ENCODE measurements at regions not wholly inside any gene's neighbourhood (a gene's known extent, or its start where the extent isn't known, plus 50 kb on each side); places are given as distances from the start of the nearest gene placed in this dataset.

DNA sequence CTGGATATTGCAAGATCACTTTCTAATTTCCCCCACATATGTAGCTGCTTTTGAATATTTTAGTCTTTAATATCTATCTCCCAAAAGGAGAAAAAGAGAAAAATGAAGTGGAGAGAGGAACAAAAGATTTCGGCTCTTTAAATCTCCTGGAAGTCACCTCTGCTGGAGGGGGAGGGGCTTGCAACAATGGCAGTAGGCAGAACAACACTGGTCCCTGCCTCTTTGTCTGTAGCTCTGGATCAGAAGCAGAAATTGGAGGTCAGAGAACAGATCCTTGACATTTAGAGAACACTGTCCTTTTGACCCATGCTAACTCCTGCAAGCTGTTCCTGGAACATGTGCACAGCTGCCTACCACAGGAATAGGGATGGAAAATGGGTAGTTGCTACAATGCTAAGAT lies 86.7 kb upstream of the GPR12 start (continued):
- TF ChIP-seq, protein P1, sequence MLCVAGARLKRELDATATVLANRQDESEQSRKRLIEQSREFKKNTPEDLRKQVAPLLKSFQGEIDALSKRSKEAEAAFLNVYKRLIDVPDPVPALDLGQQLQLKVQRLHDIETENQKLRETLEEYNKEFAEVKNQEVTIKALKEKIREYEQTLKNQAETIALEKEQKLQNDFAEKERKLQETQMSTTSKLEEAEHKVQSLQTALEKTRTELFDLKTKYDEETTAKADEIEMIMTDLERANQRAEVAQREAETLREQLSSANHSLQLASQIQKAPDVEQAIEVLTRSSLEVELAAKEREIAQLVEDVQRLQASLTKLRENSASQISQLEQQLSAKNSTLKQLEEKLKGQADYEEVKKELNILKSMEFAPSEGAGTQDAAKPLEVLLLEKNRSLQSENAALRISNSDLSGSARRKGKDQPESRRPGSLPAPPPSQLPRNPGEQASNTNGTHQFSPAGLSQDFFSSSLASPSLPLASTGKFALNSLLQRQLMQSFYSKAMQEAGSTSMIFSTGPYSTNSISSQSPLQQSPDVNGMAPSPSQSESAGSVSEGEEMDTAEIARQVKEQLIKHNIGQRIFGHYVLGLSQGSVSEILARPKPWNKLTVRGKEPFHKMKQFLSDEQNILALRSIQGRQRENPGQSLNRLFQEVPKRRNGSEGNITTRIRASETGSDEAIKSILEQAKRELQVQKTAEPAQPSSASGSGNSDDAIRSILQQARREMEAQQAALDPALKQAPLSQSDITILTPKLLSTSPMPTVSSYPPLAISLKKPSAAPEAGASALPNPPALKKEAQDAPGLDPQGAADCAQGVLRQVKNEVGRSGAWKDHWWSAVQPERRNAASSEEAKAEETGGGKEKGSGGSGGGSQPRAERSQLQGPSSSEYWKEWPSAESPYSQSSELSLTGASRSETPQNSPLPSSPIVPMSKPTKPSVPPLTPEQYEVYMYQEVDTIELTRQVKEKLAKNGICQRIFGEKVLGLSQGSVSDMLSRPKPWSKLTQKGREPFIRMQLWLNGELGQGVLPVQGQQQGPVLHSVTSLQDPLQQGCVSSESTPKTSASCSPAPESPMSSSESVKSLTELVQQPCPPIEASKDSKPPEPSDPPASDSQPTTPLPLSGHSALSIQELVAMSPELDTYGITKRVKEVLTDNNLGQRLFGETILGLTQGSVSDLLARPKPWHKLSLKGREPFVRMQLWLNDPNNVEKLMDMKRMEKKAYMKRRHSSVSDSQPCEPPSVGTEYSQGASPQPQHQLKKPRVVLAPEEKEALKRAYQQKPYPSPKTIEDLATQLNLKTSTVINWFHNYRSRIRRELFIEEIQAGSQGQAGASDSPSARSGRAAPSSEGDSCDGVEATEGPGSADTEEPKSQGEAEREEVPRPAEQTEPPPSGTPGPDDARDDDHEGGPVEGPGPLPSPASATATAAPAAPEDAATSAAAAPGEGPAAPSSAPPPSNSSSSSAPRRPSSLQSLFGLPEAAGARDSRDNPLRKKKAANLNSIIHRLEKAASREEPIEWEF (CRISPR knock-in tag; IDR thresholded peaks at IDR 0.05): no peak
- TF ChIP-seq RFX5 (IDR thresholded peaks at IDR 0.05; ENCODE audit: low read depth, low read length): no peak
- TF ChIP-seq, protein P2, sequence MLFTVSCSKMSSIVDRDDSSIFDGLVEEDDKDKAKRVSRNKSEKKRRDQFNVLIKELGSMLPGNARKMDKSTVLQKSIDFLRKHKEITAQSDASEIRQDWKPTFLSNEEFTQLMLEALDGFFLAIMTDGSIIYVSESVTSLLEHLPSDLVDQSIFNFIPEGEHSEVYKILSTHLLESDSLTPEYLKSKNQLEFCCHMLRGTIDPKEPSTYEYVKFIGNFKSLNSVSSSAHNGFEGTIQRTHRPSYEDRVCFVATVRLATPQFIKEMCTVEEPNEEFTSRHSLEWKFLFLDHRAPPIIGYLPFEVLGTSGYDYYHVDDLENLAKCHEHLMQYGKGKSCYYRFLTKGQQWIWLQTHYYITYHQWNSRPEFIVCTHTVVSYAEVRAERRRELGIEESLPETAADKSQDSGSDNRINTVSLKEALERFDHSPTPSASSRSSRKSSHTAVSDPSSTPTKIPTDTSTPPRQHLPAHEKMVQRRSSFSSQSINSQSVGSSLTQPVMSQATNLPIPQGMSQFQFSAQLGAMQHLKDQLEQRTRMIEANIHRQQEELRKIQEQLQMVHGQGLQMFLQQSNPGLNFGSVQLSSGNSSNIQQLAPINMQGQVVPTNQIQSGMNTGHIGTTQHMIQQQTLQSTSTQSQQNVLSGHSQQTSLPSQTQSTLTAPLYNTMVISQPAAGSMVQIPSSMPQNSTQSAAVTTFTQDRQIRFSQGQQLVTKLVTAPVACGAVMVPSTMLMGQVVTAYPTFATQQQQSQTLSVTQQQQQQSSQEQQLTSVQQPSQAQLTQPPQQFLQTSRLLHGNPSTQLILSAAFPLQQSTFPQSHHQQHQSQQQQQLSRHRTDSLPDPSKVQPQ (CRISPR knock-in tag; IDR thresholded peaks at IDR 0.05; ENCODE audit: borderline replicate concordance): no peak
- TF ChIP-seq FOXJ2 (tag; IDR thresholded peaks at IDR 0.05): no peak
- TF ChIP-seq, protein P3, sequence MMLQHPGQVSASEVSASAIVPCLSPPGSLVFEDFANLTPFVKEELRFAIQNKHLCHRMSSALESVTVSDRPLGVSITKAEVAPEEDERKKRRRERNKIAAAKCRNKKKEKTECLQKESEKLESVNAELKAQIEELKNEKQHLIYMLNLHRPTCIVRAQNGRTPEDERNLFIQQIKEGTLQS (IDR thresholded peaks at IDR 0.05): no peak
- TF ChIP-seq, protein P3 (CRISPR knock-in tag; conservative IDR thresholded peaks at IDR 0.05): no peak
- TF ChIP-seq, protein P4, sequence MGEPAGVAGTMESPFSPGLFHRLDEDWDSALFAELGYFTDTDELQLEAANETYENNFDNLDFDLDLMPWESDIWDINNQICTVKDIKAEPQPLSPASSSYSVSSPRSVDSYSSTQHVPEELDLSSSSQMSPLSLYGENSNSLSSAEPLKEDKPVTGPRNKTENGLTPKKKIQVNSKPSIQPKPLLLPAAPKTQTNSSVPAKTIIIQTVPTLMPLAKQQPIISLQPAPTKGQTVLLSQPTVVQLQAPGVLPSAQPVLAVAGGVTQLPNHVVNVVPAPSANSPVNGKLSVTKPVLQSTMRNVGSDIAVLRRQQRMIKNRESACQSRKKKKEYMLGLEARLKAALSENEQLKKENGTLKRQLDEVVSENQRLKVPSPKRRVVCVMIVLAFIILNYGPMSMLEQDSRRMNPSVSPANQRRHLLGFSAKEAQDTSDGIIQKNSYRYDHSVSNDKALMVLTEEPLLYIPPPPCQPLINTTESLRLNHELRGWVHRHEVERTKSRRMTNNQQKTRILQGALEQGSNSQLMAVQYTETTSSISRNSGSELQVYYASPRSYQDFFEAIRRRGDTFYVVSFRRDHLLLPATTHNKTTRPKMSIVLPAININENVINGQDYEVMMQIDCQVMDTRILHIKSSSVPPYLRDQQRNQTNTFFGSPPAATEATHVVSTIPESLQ (CRISPR knock-in tag; IDR thresholded peaks at IDR 0.05): no peak
- TF ChIP-seq GABPB1 (CRISPR knock-in tag; IDR thresholded peaks at IDR 0.05): no peak
- no peak for TF ChIP-seq RB1 (IDR thresholded peaks at IDR 0.05; ENCODE audit: low read depth)
- no peak for TF ChIP-seq YY1 (IDR thresholded peaks at IDR 0.05; ENCODE audit: borderline replicate concordance in 1 of 3, control insufficient read depth in 1 of 3, extremely low read depth in 1 of 3, insufficient read depth in 3 of 3, insufficient read length in 1 of 3, insufficient replicate concordance in 2 of 3, low read depth in 1 of 3, low read length in 2 of 3)
- TF ChIP-seq, protein P5, sequence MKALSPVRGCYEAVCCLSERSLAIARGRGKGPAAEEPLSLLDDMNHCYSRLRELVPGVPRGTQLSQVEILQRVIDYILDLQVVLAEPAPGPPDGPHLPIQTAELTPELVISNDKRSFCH (CRISPR knock-in tag; IDR thresholded peaks at IDR 0.05): no peak
- TF ChIP-seq, protein P5 (tag; IDR thresholded peaks at IDR 0.05): no peak

Measured in K562 (cell line).